SKM-1 treated with dmso at 0.1 percent for 144 hours (cell line): ENCODE measurements at regions not wholly inside any gene's neighbourhood (a gene's known extent, or its start where the extent isn't known, plus 50 kb on each side); places are given as distances from the start of the nearest gene placed in this dataset.

Experiments
- DNase-seq: peaks from one replicate; lab custom pipeline; 2025; ENCODE audit not compliant: unreplicated experiment; lab: John Stamatoyannopoulos, UW

DNA sequence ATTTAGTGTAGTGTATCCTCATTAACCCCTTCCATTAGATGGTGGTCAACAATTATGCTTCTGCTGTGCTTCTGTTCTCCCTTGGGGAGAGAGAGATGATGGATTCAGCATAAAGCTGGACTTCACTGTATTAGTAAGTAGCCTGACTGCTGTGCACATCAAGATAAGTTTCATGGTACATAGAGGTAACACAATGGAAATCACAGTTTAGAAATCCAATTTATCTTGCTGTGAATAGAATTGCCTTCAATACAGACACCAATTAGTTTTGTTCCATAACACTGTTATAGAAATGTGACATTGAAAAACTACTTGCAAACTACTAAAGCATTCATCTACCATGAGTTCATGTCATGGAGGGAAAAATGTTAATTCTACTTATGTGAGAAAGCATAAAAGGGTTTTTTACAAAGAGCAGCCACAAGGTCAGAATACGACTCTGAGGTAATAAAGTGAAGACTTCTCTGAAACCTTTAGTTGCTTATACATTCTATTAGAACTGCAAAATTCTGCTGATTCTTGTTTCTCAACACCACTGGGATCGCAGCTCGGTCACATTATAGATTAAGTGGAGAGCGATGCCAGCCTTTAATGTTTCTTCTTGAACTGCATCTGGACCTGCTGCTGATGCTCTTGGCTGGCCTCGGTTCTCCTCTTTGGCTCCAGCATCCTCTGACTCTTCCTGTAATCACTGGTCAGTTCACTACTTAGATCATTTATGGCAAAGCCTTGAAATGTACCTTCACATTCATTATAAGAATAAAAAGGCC lies 190.8 kb downstream of the ATP23 start:
- no peak for DNase-seq

DNA sequence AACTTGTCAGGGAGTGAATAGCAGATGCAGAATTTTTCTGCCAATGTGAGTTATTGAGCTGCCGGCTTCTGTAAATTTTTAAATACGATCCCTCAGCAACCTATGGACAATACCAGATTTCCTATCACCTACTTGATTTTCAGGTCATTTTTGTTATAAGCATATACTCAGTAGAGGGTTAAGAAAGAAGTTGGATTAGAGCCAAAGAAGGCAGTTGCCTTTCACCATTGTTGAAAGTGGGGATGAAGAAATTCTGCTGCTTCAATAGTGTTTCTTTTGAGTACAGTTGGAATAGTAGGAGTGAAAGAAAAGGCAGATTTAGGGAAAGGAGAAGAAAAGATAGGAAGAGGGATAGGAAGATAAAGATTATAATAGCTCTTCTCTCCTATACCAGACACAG lies 197.1 kb downstream of the ATP23 start:
- DNase-seq: no peak

DNA sequence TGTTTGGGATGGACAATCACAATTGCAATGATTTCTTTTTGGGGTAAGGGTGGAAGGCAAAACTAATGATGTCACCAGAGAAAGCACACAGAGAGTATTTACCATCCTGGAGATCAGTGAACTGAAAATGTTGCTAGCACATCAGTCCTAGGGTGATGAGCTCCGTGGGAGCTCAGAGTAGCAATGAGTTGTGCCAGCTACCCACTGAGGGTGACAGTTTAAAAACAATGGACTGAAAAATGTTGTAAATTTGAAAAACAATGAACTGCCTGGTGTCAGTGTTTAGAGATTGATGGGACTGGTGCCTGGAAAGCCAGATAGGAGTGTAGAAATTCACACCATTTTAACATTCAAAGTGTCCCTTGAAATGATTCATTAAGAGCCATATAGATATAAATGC lies 198.5 kb downstream of the ATP23 start:
- DNase-seq: no peak

DNA sequence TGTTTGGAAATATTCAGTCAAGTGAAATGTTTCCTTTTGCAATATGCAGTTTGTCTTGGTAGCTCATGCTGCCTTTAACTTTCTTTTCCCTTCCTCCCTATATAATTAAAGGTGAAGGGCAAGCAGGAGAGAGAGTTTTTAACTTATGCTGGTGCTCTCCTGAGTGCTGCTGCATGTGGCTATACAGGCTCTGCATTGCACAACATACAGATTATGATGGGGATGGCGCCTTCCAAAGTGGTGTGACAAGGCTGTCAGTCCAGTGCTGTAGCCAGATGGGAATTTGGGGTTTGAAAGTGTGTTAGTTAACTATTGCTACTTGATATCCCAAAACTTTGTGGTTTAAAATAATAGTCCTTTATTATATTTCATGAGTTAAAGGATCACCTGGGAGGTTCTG lies 199.0 kb downstream of the ATP23 start:
- DNase-seq: no peak

DNA sequence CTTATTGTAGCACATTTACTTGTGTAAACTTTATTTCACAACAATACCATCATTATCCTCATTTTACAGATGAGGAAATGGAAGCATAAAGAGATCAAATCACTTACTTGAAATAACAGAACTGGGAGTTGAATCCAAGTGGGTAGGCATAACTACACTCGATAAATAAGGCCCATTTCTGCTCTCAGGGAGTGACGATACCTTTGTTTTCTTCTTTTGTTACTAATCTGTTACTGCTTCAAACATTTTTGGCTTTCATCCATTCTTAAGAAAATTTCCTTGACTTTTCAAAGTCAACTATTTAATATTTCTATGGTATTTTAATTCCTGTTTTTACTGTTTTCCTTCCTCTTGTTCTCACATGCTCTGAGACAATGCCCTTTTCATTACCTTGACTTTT lies 201.6 kb downstream of the ATP23 start:
- no peak for DNase-seq

DNA sequence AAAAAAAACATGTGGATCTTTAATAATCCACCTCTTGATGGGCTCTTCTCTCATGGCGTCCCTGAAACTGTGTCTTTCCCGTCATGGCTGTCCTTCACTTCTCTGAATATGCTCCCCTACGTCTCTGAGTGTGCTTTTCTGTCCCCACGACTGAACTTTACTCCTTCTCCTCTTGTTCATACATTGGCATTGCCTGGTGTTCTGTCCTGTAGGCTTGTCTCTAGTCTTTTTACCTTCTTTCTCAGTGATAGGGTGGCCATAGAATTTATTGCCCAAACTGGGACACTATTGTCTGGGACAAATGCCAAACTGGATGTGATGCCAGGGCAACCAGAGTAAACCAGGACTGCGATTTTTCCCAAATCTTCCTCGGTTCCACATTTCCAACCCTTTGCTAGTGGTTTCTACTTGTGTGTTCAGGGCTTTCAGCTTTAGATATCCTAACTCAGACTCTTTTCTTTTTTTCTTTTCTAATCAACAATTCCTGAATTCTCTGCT lies 202.2 kb downstream of the ATP23 start:
- no peak for DNase-seq

DNA sequence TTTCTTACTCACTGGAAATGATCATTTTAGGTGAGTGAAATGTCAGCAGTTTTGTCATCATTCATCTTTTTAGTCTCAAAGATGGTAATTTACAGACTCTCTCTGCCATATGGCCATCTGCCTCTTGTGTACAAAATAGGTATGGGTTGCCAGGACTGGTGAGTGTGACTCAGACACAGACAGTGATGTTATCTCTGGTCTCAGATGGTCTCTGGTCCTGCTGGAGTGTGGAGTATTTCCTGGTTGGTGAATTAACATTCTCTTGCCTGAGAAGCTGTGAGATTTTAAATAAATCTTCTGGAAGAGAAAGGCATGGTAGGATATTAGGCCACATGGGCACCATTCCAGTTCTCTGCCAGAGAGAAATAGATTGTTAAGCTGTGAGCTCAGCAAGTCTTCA lies 207.0 kb downstream of the ATP23 start:
- DNase-seq: no peak

DNA sequence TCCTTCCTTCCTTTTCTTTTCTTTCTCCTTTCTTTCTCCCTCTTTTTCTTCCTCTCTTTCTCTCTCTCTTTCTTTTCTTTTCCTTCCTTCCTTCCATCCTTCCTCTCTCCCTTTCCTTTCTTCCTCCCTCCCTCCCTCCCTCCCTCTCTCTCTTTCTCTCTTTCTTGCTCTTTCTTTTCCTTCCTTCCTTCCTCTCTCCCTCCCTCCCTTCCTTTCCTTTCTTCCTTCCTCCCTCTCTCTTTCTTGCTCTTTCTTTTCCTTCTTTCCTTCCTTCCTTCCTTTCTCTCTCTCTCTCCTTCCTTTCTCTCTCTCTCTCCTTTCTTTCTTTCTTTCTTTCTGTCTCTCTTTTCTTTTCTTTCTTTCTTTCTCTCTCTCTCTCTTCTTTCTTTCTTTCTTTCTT lies 207.6 kb downstream of the ATP23 start:
- DNase-seq: no peak

DNA sequence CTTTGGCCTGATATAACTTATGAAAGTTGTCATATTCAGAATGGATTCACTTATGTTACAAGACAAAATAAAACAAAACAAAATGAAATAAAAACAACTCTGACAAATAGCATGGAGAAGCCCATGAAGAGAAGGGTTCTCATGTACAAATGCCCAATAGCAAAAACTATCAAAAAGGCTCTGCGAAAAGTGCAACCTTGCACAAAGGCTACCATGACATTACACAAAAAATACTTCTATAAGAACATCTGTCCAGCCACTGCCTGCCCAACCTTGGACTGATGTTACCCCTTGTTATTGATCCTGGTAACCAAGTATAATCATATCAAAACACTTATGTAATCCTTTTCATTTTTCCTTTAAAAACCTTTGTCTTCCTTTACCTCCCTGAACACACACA lies 213.0 kb downstream of the ATP23 start:
- no peak for DNase-seq

DNA sequence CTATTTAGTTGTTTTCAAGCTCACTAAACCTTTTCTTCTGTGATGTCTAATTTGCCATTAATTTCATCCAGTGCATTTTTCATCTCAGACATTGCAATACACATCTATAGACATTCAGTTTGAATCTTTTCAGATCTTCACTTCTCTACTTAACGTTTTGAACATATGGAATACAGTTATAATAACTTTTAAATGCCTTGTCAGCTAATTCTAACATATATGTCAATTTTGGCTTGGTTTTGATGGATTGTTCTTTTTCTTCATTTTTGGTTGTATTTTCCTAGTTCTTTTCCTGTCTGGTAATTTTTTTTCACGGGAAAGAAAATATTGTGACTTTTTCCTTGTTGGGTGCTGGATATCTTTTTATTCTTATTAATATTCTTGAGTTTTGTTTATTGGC lies 215.3 kb downstream of the ATP23 start:
- no peak for DNase-seq

DNA sequence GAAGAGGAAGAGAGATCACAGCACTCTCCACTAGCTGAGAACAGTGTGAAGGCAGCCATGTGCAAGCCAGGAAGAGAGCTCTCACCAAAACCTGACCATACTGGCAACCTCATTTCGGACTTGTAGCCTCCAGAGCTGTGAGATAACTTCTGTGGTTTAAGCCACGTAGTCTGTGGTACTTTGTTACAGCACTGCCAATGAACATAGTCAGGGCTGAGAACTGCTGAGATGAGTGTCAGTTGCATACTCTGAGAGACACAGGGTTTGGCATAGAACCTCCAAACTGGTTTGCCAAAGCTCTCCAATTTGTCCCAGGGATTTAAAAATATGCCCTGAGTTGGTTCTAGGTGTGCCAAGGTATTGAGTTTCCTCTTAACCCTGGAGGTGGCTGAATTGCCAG lies 218.6 kb downstream of the ATP23 start:
- DNase-seq: no peak

DNA sequence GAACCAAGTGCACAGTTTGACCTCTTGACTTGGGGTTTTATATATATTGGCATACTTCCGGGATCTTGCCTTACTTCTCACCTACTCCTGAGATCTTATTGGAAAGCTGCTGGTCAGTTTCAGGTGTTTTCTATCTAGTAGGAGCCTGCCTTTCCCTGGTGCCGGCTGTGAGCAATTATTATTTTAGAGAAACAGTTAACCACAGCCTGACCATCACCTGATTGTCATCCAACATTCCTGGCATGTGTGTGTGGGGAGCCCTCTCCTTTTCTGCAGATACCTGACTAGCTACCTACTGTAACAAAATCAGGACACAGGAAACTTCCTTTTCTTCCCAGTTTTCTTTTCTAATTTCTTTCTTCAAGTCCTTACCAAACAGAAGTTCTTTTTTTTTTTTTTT lies 220.4 kb downstream of the ATP23 start:
- DNase-seq: no peak

DNA sequence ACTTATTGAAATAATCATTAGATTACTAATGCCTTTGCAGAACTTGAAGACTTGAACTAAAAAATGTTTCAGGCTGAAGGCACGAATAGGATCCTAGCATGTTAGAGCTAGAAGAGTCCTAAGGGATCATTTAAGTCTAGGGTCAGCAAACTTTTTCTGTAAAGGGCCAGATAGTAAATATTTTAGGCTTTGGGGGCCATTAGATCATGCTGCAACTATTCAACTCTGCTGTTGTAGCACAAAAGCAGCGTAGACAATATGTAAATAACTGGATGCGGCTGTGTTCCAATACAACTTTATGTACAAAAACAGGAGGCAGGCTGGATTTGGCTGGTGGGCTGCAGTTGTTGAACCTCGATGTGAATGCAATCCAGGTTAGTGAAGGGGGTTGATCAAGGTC lies 221.7 kb downstream of the ATP23 start:
- DNase-seq: no peak

DNA sequence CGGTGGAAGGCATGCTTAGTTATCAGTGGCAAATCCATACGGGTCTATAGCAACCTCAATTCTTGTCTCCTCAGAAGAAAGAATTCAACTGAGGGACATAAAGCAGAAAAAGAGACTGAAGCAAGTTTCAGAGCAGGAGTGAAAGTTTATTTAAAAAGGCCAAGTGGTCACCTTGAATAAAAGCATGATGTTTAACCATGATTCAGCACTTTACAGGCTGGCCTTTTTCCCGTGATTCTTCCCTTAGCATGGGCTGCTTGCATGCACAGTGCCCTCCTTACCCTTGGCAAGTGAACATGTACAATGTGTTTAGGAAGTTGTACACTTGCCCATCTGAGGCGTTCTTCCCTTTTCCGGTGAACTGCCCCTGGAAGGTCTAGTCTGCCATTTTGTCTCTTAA lies 225.3 kb downstream of the ATP23 start:
- DNase-seq: no peak

DNA sequence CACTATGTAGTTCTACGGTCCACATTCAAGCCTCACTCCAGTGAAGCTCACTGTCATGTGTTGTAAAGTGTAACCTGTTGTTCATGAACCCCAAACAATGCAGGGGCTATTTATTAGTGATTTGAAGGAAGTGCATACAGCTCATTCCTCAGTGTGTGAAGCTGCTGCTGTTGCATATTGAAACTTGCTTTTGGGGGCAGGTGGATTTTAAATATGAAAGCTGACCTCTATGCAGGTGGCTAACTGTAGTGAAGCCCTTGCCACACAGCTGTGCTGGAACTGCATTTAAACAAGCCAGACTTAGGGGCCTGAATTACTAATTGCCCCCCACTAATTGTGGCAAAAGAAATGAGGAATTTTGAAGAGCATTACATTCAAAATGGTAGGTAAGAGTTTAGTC lies 226.3 kb downstream of the ATP23 start:
- no peak for DNase-seq

DNA sequence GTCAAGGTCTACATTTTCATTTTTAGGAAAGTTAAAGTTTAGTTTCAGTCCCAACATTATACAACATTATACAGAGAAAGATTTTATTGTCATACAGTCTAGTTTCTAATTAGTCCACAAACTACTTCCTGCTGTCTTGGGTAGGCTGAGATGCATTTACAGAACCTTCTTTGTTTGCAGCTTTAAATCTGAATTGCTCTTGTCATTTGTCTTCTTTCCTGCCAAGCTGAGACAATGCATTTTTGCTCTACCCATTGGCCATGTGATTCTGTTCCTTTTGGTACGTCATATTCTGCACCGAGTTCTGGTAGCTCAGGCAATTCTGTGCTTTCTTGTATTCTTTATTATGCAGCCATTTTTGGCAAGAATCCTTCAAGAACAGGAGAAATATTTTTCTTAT lies 228.5 kb downstream of the ATP23 start:
- no peak for DNase-seq

DNA sequence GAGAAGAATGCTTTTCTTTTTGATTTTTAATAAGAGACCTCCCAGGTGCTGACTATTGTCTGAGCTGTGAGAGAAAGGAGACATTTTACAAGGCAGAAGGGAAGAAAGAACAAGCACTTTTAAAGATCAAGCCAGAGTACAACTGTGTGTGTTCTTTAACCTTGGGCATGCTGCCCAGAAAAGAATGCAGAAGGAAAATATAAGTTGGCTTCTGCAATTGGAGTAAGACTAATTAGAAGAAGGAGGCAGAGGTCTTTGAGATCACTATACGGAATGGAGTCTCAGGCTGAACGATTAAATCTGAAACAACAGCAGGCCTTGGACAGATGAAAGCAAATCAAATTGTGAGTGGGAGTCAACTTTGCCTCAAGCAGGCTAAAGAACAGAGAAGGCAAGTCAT lies 230.5 kb downstream of the ATP23 start:
- no peak for DNase-seq

DNA sequence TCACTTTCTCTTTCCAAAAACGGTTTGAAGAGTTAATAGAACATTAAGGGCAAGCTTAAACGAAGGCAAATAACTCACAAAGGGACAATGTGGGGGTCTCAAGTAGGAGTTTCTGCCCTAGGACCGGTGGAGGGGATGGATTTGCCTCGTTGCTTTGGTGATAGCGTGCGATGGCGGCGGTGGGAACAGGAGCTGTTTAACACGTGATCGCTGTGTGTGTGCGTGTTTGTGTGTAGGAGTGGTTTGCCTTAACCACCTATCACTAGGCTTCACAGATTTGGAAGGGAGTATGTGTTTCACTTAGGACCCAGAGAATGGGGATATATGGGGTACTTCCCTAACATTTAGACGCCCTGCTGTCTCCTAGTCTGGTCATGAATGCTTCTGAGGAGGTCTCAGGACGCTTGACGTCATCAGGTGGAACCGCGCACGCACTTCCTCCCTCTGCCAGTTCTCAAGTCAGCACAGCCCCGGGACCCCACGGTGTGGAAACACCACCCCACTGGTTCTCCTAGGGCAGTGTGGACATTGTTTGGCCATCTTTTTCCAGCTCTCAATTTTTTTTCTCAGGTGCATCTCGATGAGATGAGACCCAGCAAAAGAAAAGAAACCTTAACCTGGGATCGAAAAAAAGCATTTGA lies 231.2 kb downstream of the ATP23 start:
- no peak for DNase-seq

DNA sequence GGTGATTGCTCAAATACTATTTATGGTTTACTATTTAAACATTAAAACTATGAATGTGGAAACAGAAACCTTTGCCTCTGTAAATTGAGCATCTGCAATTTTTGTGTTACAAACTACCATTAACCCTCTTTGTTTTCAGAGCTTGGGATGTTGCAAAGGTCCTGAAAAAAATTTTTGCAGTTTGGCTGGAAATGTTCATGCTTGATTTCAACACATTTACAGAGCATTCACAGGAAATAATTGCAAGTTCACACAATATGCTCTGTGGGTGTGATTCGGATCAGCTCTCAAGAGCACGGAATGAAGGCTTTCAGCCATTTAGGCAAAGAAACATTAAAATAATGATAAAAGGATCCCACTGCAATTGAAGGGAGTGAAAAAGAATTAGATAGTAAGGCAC lies 232.9 kb downstream of the ATP23 start:
- DNase-seq: no peak

DNA sequence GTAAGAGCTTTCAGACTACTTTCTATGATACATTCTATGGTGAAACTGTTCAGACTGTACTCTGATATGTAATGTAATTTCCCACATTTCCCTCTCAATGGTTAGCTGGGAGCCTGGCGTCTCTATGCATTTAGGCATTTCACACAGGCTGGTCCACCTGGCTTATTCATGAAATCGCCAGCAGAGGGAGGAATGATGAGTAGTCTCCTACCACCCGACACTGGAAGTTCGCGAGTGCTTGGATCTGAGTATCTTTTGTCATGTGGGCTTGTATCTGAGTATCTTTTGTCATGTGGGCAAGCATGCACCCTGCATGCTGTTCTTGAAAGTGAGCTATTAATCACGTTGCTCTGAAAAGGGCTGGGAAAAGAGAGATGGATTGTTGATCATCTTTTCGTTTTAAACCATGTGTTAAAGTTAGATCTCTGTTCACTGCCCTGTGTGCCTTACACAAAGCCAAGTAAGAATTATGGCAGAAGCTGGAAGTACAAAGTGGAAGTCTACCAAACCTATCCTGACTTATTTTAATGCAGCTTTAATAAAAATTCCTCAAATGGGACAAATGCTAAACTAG lies 235.0 kb downstream of the ATP23 start:
- DNase-seq: no peak

DNA sequence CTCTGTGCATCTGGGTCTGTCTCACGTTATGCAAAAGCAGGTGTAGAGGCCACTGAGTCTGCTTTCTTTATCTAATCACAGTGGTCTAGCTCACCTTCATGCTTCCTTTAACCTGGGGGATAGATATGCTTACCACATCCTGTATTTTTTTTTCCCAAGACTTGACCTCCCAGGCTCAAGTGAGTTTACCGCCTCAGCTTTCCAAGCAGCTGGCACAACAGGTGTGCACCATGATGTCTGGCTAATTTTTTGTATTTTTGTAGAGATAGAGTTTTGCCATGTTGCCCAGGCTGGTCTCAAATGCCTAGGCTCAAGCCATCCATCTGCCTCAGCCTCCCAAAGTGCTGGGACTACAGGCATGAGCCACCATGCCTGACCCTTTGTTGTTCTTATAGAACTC lies 236.0 kb downstream of the ATP23 start:
- no peak for DNase-seq

DNA sequence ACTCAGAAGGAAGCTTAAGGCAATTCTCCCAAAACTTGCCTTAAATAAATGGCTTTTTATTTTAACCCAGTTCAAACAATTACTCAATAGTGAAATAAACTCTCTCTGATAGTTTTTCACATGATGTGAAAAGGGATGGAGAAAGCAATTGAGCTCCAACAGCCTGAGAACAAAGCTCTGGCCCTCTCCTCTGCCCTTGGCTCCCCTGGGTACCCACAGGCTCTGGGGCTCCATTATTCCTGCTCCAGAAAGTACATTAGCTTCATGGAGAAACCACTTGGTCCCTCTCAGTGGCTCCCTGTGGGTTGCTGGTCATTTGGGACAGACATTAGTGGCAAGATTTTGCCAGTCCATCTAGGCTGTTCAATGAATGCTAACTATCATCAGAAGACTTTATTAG lies 242.8 kb downstream of the ATP23 start:
- no peak for DNase-seq

DNA sequence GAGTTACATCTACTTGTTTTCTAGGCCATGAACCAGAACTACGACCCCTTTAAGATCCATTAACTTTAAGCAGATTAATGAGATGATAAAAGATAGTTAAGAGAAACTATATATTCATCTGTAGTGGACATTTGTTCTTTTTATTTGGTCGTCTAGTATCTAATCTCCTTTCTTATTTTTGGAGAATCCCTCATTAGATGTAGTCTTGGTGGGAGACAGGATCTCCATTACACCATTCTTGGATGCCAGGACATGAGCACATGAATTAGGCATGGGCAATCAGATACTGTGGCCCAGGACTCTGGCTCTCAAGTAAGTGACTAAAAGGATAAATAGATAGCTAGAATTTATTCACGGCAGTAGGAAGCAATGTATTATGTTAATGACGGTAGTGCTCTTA lies 245.0 kb downstream of the ATP23 start:
- no peak for DNase-seq
